HG02884 (cell line): ENCODE measurements at regions not wholly inside any gene's neighbourhood (a gene's known extent, or its start where the extent isn't known, plus 50 kb on each side); places are given as distances from the start of the nearest gene placed in this dataset.
A peak's percentile ranks its signal among the peaks of the same experiment; 100 is the strongest.
"Not testable (repeated sequence)": the region's sequence is repeated elsewhere in the genome, so short reads cannot be mapped to it uniquely, and the experiment has no call there.

Experiments
- ATAC-seq: cut with Tn5 transposase; IDR thresholded peaks from one replicate; pipeline ENCODE4 v1.9.1; 2021; ENCODE audit warnings: mild to moderate bottlenecking, moderate library complexity; ENCODE audit not compliant: unreplicated experiment

DNA sequence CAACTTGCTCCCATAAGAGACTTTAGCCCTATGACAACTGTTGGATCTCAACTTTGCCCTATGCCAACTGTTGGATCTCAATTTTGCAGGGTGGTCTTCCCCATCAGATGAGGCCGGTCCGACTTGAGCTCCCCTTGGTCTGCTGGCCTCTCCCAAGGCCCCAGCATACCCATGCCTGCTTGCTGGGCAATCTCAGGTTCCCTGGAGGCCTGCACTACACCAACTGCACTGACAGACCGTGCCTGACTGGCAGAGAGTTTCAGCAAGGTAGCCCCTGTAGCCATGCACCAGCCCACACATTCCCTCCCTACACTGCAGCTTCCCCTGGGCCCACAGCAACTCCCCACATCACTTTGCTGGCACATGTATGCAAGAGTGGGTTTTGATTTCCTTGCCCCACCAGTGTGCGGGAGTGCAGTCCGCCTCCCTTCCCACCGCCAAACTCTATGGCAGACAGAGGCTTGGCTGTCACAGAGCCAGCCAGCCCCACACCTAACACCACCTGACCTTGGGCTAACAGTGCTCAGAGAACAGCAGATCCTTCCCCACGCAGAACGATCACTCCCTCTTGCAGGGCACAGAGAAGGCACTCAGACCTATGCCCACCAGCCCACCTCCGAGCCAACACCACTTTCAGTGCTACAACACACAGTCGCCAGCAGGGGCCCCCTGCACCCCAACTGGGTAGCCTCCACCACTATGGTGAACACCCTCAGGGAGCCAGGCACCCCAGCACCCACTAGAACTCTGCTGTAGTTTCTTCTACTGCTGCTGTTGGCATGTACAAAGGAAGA is 279.9 kb upstream of the COX7C start:
- ATAC-seq: no peak

DNA sequence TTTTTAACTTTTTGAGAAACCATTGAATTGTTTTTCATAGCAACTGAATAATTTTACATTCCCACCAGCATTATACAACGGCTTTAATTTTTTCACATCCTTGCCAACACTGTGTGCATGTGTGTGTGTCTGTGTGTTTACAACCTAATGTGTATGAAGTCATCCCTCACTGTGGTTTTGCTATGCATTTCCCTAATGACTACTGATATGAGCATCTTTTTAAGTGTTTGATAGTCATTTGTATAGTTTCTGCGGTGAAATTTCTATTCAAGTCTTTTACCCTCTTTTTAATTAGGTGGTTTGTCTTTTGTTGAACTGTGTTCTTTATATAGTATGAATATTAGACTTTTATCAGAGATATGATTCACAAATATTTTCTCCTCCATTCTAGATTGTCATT is 263.1 kb upstream of the COX7C start:
- ATAC-seq: peak; percentile 58

- peak; percentile 64 for ATAC-seq
Measured at GRCh38 chr5:86360801-86361200, 256.9 kb upstream of the COX7C start.

DNA sequence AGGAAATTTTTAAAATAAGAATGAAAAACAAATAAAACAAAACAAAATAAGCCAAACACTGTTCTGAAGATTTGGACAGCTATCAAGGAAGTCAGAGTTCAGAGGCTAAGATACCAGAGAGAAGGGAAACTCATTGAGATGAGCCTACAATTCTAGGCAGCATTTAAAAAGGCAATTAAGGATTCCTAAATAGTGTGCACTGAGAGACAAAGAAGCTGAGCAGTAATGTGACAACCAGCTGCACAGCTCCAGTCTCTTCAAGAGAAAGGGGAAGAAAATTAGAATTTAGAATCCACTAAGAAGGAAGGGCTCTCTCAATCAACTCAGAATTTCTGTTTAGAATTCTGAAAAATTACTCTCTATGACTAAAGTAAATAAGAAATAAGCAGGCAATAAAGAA is 246.7 kb upstream of the COX7C start:
- no peak for ATAC-seq

GRCh38 chr5:86374611-86375010 is 243.1 kb upstream of the COX7C start:
- ATAC-seq: no peak

DNA sequence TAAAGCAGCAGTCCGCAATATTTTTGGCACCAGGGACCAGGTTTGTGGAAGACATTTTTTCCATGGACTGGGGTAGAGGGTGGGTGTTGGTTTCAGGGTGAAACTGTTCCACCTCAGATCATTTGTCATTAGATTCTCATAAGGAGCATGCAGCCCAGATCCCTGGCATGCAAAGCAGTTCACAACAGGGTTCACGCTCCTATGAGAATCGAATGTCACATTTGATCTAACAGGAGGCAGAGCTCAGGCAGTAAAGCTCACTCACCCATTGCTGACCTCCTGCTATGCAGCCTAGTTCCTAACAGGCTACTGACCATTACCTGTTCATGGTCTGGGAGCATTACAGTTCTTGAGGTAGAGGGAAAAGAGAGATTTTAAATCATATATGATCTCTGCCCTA is 241.5 kb upstream of the COX7C start:
- no peak for ATAC-seq

DNA sequence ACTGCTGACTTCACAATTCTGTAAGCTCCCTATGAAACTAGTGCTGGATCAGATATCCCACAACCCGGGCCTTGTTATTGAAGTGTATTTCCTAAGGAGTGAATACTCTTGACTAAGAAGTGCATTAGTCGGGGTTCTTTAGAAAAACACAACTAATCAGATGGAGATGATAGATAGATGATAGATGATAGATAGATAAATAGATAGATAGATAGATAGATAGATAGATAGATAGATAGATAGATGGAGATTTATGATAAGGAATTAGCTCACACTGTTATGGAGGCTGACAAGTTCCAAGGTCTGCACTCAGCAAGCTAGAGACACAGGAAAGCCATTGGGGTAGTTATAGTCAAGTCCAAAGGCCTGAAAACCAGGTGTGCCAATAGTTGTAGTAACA is 214.6 kb upstream of the COX7C start:
- no peak for ATAC-seq

DNA sequence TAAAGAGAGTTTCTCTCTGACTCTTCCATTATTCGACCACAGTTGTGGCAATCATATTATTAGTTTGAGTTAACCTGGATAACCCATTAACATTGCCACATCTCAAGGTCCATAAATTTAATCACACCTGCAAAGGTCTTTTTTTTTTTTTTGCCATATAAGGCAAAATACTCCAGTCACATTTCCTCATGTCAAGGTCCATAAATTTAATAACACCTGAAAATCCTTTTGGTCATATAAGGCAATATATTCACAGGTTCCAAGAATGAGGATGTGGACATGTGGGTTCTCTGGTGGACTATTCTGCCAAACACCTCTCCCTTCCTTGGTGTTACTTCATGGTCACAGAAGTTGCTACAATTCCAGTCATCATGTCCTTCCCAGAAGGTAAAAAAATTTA is 213.5 kb upstream of the COX7C start:
- no peak for ATAC-seq

DNA sequence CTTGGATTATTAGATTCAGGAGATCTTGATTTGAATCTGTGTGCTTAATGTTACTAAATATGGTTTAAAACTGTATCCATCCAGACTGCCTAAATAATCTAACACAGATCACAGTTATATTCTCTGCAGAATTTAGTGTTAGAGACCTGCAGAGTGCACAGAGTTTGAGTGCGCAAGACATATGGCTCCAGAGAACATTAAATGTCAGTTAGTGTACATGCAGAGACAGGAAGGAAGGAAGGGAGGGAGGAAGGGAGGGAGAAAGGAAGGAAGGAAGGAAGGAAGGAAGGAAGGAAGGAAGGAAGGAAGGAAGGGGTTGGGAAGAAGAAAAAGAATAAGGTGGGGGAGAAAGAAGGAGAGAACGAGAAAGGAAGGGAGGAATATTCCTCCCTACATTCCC is 210.0 kb upstream of the COX7C start:
- ATAC-seq: no peak

DNA sequence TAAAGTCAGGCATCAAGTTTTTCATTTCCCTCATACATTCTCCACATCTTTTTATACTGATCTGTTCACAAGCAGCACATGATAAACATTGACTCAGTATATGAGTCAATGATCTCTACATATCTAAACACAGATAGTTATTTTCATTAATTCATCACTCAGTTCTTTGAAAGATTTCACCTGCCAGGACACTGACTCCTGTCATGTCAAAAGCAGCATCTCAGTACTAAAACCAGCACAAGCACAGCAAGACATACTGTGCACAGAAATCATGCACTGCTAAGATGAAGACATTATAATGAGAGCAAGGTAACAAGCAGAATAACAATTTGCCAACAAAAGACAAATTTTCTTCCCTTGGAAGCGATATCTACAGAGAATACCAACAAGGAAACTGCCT is 206.1 kb upstream of the COX7C start:
- no peak for ATAC-seq

- ATAC-seq: no peak
Measured at GRCh38 chr5:86427158-86427557, 190.6 kb upstream of the COX7C start.

DNA sequence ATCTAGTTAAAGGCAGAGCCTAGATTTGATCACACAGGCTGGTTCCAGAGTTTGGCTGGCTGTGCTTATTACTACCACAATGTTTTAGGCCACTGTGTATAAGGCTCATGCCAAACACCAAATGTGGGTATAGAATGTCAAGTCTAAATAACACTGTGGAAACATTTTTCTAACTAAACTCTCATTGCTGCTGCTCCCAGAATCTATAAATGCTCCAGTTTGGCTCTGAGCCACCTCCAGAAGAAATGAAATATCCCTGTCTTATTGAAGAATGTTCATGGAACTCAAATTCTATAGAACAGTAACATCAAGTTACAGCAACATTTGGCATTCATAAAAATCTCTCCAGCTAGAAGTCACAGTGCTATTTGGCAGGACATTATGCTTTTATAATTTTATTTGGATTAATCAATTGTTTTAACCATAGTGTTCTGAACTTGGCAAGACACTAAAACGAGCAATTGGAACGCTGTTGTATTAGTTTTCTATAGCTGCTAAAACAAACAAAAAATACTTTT is 178.1 kb upstream of the COX7C start:
- ATAC-seq: no peak

GRCh38 chr5:86442036-86442745 is 175.6 kb upstream of the COX7C start:
- no peak for ATAC-seq

GRCh38 chr5:86447362-86447761 is 170.4 kb upstream of the COX7C start:
- ATAC-seq: no peak

- no peak for ATAC-seq
Measured at GRCh38 chr5:86452251-86452650, 165.5 kb upstream of the COX7C start.

GRCh38 chr5:86460519-86460918 is 157.2 kb upstream of the COX7C start:
- ATAC-seq: no peak

GRCh38 chr5:86461169-86461956 is 156.4 kb upstream of the COX7C start:
- ATAC-seq: no peak

DNA sequence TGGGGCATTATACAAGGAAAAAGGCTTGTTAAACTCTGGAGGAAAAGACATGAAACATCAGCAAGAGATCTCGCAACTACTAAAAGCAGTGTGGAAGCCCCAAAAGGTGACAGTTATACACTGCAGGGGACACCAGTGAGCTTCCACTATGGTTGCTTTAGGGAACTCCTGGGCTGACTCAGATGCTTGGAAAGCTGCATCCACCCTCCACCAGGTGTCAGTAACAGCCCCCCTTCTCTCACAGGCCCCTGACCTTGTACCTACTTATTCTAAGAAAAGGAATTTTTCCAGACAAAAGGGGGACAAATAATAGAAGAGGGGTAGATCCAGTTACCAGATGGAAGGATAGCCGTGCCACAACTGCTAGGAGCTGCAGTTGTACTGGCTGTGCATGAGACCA is 154.4 kb upstream of the COX7C start:
- ATAC-seq: no peak

- no peak for ATAC-seq
Measured at GRCh38 chr5:86465052-86465838, 152.5 kb upstream of the COX7C start.

GRCh38 chr5:86466721-86467120 is 151.0 kb upstream of the COX7C start:
- not testable (repeated sequence) for ATAC-seq

- ATAC-seq: no peak
Measured at GRCh38 chr5:86482008-86482407, 135.7 kb upstream of the COX7C start.
